Neural crest cell (in vitro differentiated cells): ENCODE measurements at regions not wholly inside any gene's neighbourhood (a gene's known extent, or its start where the extent isn't known, plus 50 kb on each side); places are given as distances from the start of the nearest gene placed in this dataset.

Experiments
- DNase-seq: peaks from one replicate; pipeline ENCODE4 v3.0.0; 2021; ENCODE audit warnings: low read depth, mixed read lengths, low spot score
- H3K27ac Mint-ChIP-seq: one replicate; pipeline ENCODE4 v1.8.0; 2021; ENCODE audit warnings: mild to moderate bottlenecking, mixed read lengths; ENCODE audit not compliant: unreplicated experiment
- H3K27me3 Mint-ChIP-seq: 2 replicates; pipeline ENCODE4 v1.8.0; 2021; ENCODE audit warnings: low read depth, mild to moderate bottlenecking, mixed read lengths
- H3K36me3 Mint-ChIP-seq: 2 replicates; pipeline ENCODE4 v1.8.0; 2021; ENCODE audit warnings: low read depth, mild to moderate bottlenecking, mixed read lengths
- H3K4me1 Mint-ChIP-seq: 2 replicates; pipeline ENCODE4 v1.8.0; 2021; ENCODE audit warnings: mixed read lengths
- H3K4me3 Mint-ChIP-seq: one replicate; pipeline ENCODE4 v1.8.0; 2021; ENCODE audit warnings: mild to moderate bottlenecking, mixed read lengths
- H3K9me3 Mint-ChIP-seq: 2 replicates; pipeline ENCODE4 v1.8.0; 2021; ENCODE audit warnings: mixed read lengths
- CTCF ChIP-seq: fragments of 200-600 bp; sonication (generic); conservative IDR thresholded peaks from 2 replicates; pipeline ENCODE4 v1.5.0; 2021; ENCODE audit warnings: antibody characterized with exemption, mild to moderate bottlenecking

- Mint-ChIP-seq H3K4me3 (no peak overlapping the region), H3K27ac (no peak overlapping the region), H3K9me3 (peaks cover 3% of the 10 kb centered on the region), H3K27me3 (no peaks in the 10 kb centered on the region), H3K4me1 (peaks cover 8% of the 10 kb centered on the region), H3K36me3 (no peaks in the 10 kb centered on the region)
- no peak for TF ChIP-seq CTCF
- no peak for DNase-seq
Observed at GRCh38 chr11:38687008-38687407, 2089.0 kb upstream of the RAG2 start.

- no peak overlapping the region for H3K4me3 Mint-ChIP-seq
- H3K27me3 Mint-ChIP-seq: no peaks in the 10 kb centered on the region
- H3K27ac Mint-ChIP-seq: no peak overlapping the region
- H3K4me1 Mint-ChIP-seq: peaks cover 8% of the 10 kb centered on the region
- no peak for DNase-seq
- H3K36me3 Mint-ChIP-seq: no peaks in the 10 kb centered on the region
- TF ChIP-seq CTCF: no peak
- peaks cover 3% of the 10 kb centered on the region for H3K9me3 Mint-ChIP-seq
Observed at GRCh38 chr11:38683484-38683883, 2085.4 kb upstream of the RAG2 start.

- Mint-ChIP-seq H3K27me3 (no peaks in the 10 kb centered on the region), H3K4me3 (no peak overlapping the region), H3K9me3 (peaks cover 8% of the 10 kb centered on the region), H3K4me1 (peaks cover 8% of the 10 kb centered on the region), H3K27ac (no peak overlapping the region), H3K36me3 (no peaks in the 10 kb centered on the region)
- no peak for TF ChIP-seq CTCF
- no peak for DNase-seq
Observed at GRCh38 chr11:38680746-38681145, 2082.7 kb upstream of the RAG2 start.

- Mint-ChIP-seq H3K36me3 (no peaks in the 10 kb centered on the region), H3K27ac (no peak overlapping the region)
Observed at GRCh38 chr11:38680166-38680565, 2082.1 kb upstream of the RAG2 start.

GRCh38 chr11:38672445-38672844 is 2074.4 kb upstream of the RAG2 start:
- H3K36me3 Mint-ChIP-seq: no peaks in the 10 kb centered on the region
- no peak for DNase-seq
- H3K27me3 Mint-ChIP-seq: no peaks in the 10 kb centered on the region
- no peak overlapping the region for H3K4me3 Mint-ChIP-seq
- H3K4me1 Mint-ChIP-seq: no peaks in the 10 kb centered on the region
- H3K27ac Mint-ChIP-seq: no peak overlapping the region
- H3K9me3 Mint-ChIP-seq: peaks cover 5% of the 10 kb centered on the region
- TF ChIP-seq CTCF: no peak

More at GRCh38 chr11:38680166-38680565, 2082.1 kb upstream of the RAG2 start:
- Mint-ChIP-seq H3K27me3 (no peaks in the 10 kb centered on the region), H3K9me3 (peaks cover 8% of the 10 kb centered on the region), H3K4me3 (no peak overlapping the region), H3K4me1 (peaks cover 8% of the 10 kb centered on the region)
- no peak for DNase-seq
- no peak for TF ChIP-seq CTCF

- no peak for DNase-seq
- Mint-ChIP-seq H3K27ac (no peak overlapping the region), H3K4me3 (no peak overlapping the region), H3K36me3 (no peaks in the 10 kb centered on the region), H3K4me1 (no peaks in the 10 kb centered on the region), H3K9me3 (no peaks in the 10 kb centered on the region), H3K27me3 (no peaks in the 10 kb centered on the region)
- TF ChIP-seq CTCF: no peak
Observed at GRCh38 chr11:38667359-38667758, 2069.3 kb upstream of the RAG2 start.
